WTC11 (cell line): ENCODE measurements at regions not wholly inside any gene's neighbourhood (a gene's known extent, or its start where the extent isn't known, plus 50 kb on each side); places are given as distances from the start of the nearest gene placed in this dataset.

Source experiments
- CREB1 ChIP-seq: sonication (generic); formaldehyde crosslinking; IDR thresholded peaks from 2 replicates; pipeline ENCODE4 v1.8.0; 2023; ENCODE audit warnings: mild to moderate bottlenecking, missing genetic modification reagents
- FOXJ3 ChIP-seq: sonication (generic); formaldehyde crosslinking; IDR thresholded peaks from 2 replicates; pipeline ENCODE4 v1.9.0; 2021; ENCODE audit warnings: missing genetic modification reagents, mild to moderate bottlenecking, borderline replicate concordance
- GTF2I ChIP-seq: fragments of 250-450 bp; sonication (Bioruptor Pico); conservative IDR thresholded peaks from 2 replicates; pipeline ENCODE4 v1.4.0; 2021; ENCODE audit warnings: mild to moderate bottlenecking
- JUN ChIP-seq: sonication (generic); formaldehyde crosslinking; IDR thresholded peaks from 2 replicates; pipeline ENCODE4 v1.8.0; 2023; ENCODE audit warnings: mild to moderate bottlenecking, missing genetic modification reagents
- MXD4 ChIP-seq: fragments of 250-450 bp; sonication (Bioruptor Pico); IDR thresholded peaks from 2 replicates; pipeline ENCODE4 v1.8.0; 2021; ENCODE audit warnings: mild to moderate bottlenecking, moderate library complexity, borderline replicate concordance
- NFE2L1 ChIP-seq: sonication (generic); formaldehyde crosslinking; IDR thresholded peaks from 2 replicates; pipeline ENCODE4 v1.8.1; 2023; ENCODE audit warnings: missing genetic modification reagents
- RELA ChIP-seq: sonication (generic); formaldehyde crosslinking; IDR thresholded peaks from 2 replicates; pipeline ENCODE4 v1.8.1; 2022; ENCODE audit warnings: missing genetic modification reagents, mild to moderate bottlenecking, borderline replicate concordance
- SP1 ChIP-seq: sonication (generic); formaldehyde crosslinking; conservative IDR thresholded peaks from 2 replicates; pipeline ENCODE4 v1.8.1; 2022; ENCODE audit warnings: missing genetic modification reagents
- TEAD4 ChIP-seq: sonication (generic); formaldehyde crosslinking; IDR thresholded peaks from 2 replicates; pipeline ENCODE4 v1.8.0; 2022; ENCODE audit warnings: mild to moderate bottlenecking, missing genetic modification reagents
- TF ChIP-seq, protein P1 (sequence below): fragments of 200-600 bp; IDR thresholded peaks from 2 replicates; pipeline ENCODE4 v1.8.0; 2022; ENCODE audit warnings: antibody characterized with exemption
- TF ChIP-seq, protein P2 (sequence below): sonication (generic); formaldehyde crosslinking; IDR thresholded peaks from 2 replicates; pipeline ENCODE4 v1.8.0; 2022; ENCODE audit warnings: mild to moderate bottlenecking, missing genetic modification reagents
- TF ChIP-seq, protein P3 (sequence below): sonication (generic); formaldehyde crosslinking; IDR thresholded peaks from 2 replicates; pipeline ENCODE4 v1.8.0; 2023; ENCODE audit warnings: missing genetic modification reagents
- TF ChIP-seq, protein P4 (sequence below): sonication (generic); formaldehyde crosslinking; IDR thresholded peaks from 2 replicates; pipeline ENCODE4 v1.8.1; 2023; ENCODE audit warnings: mild to moderate bottlenecking, missing genetic modification reagents

DNA sequence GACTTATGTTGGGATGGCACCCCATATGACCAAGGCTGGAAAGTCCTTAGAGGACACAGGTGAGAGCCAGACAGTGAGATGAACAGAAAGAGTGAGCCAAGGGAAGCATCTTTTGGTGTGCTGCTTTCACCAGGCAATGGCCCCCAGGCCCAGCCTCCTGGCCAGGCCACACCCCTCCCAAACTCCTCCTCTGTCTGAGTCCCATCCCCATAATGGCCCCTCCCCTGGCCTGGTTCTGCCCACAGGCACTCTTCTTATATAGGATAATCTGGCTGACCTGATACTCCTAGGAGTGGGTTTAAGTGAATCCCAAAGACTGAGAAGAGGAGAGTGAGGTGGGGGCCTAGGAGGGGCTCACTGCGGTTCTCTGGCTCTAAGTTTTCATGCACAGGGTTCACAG lies 252.5 kb downstream of the RPS24 start:
- TF ChIP-seq SP1 (no peak), JUN (no peak), NFE2L1 (CRISPR knock-in tag) (no peak), TEAD4 (no peak), RELA (CRISPR knock-in tag) (no peak), CREB1 (CRISPR knock-in tag) (no peak), GTF2I (no peak), MXD4 (CRISPR knock-in tag) (no peak), FOXJ3 (CRISPR knock-in tag) (no peak)
- TF ChIP-seq, protein P1, sequence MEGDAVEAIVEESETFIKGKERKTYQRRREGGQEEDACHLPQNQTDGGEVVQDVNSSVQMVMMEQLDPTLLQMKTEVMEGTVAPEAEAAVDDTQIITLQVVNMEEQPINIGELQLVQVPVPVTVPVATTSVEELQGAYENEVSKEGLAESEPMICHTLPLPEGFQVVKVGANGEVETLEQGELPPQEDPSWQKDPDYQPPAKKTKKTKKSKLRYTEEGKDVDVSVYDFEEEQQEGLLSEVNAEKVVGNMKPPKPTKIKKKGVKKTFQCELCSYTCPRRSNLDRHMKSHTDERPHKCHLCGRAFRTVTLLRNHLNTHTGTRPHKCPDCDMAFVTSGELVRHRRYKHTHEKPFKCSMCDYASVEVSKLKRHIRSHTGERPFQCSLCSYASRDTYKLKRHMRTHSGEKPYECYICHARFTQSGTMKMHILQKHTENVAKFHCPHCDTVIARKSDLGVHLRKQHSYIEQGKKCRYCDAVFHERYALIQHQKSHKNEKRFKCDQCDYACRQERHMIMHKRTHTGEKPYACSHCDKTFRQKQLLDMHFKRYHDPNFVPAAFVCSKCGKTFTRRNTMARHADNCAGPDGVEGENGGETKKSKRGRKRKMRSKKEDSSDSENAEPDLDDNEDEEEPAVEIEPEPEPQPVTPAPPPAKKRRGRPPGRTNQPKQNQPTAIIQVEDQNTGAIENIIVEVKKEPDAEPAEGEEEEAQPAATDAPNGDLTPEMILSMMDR, result no peak
- TF ChIP-seq, protein P2, sequence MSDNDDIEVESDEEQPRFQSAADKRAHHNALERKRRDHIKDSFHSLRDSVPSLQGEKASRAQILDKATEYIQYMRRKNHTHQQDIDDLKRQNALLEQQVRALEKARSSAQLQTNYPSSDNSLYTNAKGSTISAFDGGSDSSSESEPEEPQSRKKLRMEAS, result no peak
- TF ChIP-seq, protein P3, sequence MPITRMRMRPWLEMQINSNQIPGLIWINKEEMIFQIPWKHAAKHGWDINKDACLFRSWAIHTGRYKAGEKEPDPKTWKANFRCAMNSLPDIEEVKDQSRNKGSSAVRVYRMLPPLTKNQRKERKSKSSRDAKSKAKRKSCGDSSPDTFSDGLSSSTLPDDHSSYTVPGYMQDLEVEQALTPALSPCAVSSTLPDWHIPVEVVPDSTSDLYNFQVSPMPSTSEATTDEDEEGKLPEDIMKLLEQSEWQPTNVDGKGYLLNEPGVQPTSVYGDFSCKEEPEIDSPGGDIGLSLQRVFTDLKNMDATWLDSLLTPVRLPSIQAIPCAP, result no peak
- TF ChIP-seq, protein P4, sequence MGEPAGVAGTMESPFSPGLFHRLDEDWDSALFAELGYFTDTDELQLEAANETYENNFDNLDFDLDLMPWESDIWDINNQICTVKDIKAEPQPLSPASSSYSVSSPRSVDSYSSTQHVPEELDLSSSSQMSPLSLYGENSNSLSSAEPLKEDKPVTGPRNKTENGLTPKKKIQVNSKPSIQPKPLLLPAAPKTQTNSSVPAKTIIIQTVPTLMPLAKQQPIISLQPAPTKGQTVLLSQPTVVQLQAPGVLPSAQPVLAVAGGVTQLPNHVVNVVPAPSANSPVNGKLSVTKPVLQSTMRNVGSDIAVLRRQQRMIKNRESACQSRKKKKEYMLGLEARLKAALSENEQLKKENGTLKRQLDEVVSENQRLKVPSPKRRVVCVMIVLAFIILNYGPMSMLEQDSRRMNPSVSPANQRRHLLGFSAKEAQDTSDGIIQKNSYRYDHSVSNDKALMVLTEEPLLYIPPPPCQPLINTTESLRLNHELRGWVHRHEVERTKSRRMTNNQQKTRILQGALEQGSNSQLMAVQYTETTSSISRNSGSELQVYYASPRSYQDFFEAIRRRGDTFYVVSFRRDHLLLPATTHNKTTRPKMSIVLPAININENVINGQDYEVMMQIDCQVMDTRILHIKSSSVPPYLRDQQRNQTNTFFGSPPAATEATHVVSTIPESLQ (CRISPR knock-in tag), result no peak
